ENCODE measurements at regions not wholly inside any gene's neighbourhood (a gene's known extent, or its start where the extent isn't known, plus 50 kb on each side); places are given as distances from the start of the nearest gene placed in this dataset.

DNA sequence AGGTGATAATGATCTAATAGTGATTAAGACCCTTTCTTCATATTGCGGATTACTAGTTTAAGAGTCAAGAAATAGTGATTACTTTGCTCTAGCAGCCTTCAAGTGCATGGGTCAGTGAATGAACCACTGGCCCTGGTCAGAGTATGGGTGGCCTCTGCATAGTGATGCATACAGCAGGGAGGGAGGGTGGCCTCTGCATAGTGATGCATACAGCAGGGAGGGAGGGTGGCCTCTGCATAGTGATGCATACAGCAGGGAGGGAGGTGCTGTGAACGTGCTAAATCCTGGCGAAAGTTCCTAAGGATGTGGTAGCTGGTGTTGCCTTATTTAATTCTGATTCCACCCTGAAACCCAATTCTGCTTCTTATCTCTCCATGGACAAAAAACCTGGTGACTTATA is 246.7 kb upstream of the ARSJ start:
- CTCF ChIA-PET, result no interaction called here
- no peak for DNase-seq (ENCODE audit: low spot score)
- Histone ChIP-seq H3K27ac (ENCODE audit: low read depth, low read length, poor library complexity, severe bottlenecking) (no peak overlapping the region), H3K36me3 (ENCODE audit: insufficient read depth, low read length, poor library complexity, severe bottlenecking) (no peaks in the 10 kb centered on the region), H3K4me3 (ENCODE audit: low read depth, low read length, poor library complexity, severe bottlenecking) (no peak overlapping the region), H3K9me3 (ENCODE audit: low read depth, low read length, poor library complexity, severe bottlenecking) (no peaks in the 10 kb centered on the region), H3K4me1 (ENCODE audit: insufficient read depth, low read length, poor library complexity, severe bottlenecking) (no peaks in the 10 kb centered on the region), H3K27me3 (replicated peaks; ENCODE audit: insufficient read depth, low read depth, low read length, poor library complexity) (no peaks in the 10 kb centered on the region)
- intact Hi-C loops (cut with micrococcal nuclease; ENCODE audit: unreplicated experiment), result no loop called here
- POLR2A ChIA-PET (ENCODE audit: low non-redundant PET), result no interaction called here
- BruUV-seq (replicated peaks), result no TSS peak
- TF ChIP-seq EZH2 (IDR thresholded peaks at IDR 0.05; ENCODE audit: borderline replicate concordance, low read depth, low read length, poor library complexity, severe bottlenecking) (no peak), CTCF (conservative IDR thresholded peaks at IDR 0.05; ENCODE audit: low read depth, low read length) (no peak)

DNA sequence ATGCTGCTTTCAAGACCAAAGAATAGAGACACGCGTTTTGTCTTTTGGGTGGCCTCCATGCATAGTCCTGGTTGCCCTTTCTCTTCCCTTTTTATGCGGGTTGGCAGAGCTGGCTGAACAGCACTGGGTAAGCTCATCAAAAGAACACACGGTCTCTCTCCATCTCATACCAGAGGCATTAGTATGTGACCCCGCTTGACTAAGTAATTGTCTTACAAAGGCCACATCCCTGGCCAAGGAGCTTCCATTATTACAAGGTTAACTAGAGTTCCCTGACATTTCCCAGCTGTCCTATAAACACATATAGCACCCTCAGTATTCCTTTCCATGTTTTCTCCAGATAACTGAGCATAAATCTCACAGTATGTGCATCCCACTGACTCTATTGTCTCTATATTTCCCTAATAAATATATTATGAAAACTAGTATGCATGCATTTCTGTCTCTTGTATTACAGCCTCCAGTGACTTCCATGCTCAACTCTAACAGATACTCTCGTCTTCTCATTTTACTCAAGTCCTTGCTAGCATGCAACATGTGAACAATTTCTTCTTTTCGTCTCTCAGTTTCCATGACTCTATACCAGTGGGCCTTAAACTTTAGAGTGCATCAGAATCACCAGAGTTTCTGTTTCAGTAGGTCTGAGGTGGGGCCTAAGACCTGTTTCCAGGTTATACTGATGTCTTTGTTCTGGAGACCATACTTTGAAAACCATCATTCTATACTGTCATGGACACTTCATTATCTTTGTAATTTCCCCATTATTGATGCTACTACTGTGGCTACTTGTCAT is 247.7 kb upstream of the ARSJ start:
- DNase-seq (ENCODE audit: low spot score), result no peak
- TF ChIP-seq EZH2 (IDR thresholded peaks at IDR 0.05; ENCODE audit: borderline replicate concordance, low read depth, low read length, poor library complexity, severe bottlenecking), result no peak
- TF ChIP-seq CTCF (conservative IDR thresholded peaks at IDR 0.05; ENCODE audit: low read depth, low read length), result no peak

DNA sequence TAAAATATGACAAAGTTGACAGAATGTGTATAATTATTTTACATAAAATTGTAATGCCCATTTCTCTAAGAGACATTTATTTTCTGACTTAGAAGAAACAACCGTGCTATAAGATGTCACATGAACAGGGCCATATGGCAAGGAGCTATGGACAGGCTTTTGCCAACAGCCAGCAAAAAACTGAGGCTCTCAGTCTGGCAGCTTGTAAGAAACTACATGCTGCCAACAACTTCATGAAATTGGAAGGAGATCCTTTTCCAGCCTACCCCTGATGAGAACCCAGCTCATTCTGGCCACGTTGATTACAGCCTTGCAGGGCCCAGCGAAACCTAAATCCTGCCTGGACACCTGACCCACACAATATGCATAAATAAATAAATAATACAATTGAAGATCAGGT is 250.3 kb upstream of the ARSJ start:
- CTCF ChIA-PET, result no interaction called here
- DNase-seq (ENCODE audit: low spot score), result no peak
- H3K36me3 ChIP-seq (ENCODE audit: insufficient read depth, low read length, poor library complexity, severe bottlenecking), result no peaks in the 10 kb centered on the region
- BruUV-seq (replicated peaks), result no TSS peak
- POLR2A ChIA-PET (ENCODE audit: low non-redundant PET), result no interaction called here
- H3K4me1 ChIP-seq (ENCODE audit: insufficient read depth, low read length, poor library complexity, severe bottlenecking), result no peaks in the 10 kb centered on the region
- TF ChIP-seq EZH2 (IDR thresholded peaks at IDR 0.05; ENCODE audit: borderline replicate concordance, low read depth, low read length, poor library complexity, severe bottlenecking) (no peak), CTCF (conservative IDR thresholded peaks at IDR 0.05; ENCODE audit: low read depth, low read length) (no peak)
- no peak overlapping the region for H3K27ac ChIP-seq (ENCODE audit: low read depth, low read length, poor library complexity, severe bottlenecking)
- no peak overlapping the region for H3K4me3 ChIP-seq (ENCODE audit: low read depth, low read length, poor library complexity, severe bottlenecking)
- intact Hi-C loops (cut with micrococcal nuclease; ENCODE audit: unreplicated experiment), result no loop called here
- no peaks in the 10 kb centered on the region for H3K9me3 ChIP-seq (ENCODE audit: low read depth, low read length, poor library complexity, severe bottlenecking)
- no peaks in the 10 kb centered on the region for H3K27me3 ChIP-seq (replicated peaks; ENCODE audit: insufficient read depth, low read depth, low read length, poor library complexity)

More for the DNA sequence above, 247.7 kb upstream of the ARSJ start:
- BruUV-seq (replicated peaks), result no TSS peak
- Histone ChIP-seq H3K27ac (ENCODE audit: low read depth, low read length, poor library complexity, severe bottlenecking) (no peak overlapping the region), H3K27me3 (replicated peaks; ENCODE audit: insufficient read depth, low read depth, low read length, poor library complexity) (no peaks in the 10 kb centered on the region), H3K4me3 (ENCODE audit: low read depth, low read length, poor library complexity, severe bottlenecking) (no peak overlapping the region), H3K4me1 (ENCODE audit: insufficient read depth, low read length, poor library complexity, severe bottlenecking) (no peaks in the 10 kb centered on the region), H3K9me3 (ENCODE audit: low read depth, low read length, poor library complexity, severe bottlenecking) (no peaks in the 10 kb centered on the region), H3K36me3 (ENCODE audit: insufficient read depth, low read length, poor library complexity, severe bottlenecking) (no peaks in the 10 kb centered on the region)
- intact Hi-C loops (cut with micrococcal nuclease; ENCODE audit: unreplicated experiment), result no loop called here
- ChIA-PET CTCF (no interaction called here), POLR2A (ENCODE audit: low non-redundant PET) (no interaction called here)
